ENCODE measurements at regions not wholly inside any gene's neighbourhood (a gene's known extent, or its start where the extent isn't known, plus 50 kb on each side); places are given as distances from the start of the nearest gene placed in this dataset.

GRCh38 chr2:181124497-181124896, 144.1 kb downstream of the UBE2E3 start:
- no peak for TF ChIP-seq CTCF (optimal IDR thresholded peaks at IDR 0.05 in 1 of 3, IDR thresholded peaks at IDR 0.05 in 1 of 3, conservative IDR thresholded peaks at IDR 0.05 in 1 of 3; ENCODE audit: extremely low read depth in 1 of 3, insufficient read depth in 2 of 3, low read length in 3 of 3)
- TF ChIP-seq EZH2 (IDR thresholded peaks at IDR 0.05; ENCODE audit: low read length), result no peak
